ENCODE measurements at regions not wholly inside any gene's neighbourhood (a gene's known extent, or its start where the extent isn't known, plus 50 kb on each side); places are given as distances from the start of the nearest gene placed in this dataset.

DNA sequence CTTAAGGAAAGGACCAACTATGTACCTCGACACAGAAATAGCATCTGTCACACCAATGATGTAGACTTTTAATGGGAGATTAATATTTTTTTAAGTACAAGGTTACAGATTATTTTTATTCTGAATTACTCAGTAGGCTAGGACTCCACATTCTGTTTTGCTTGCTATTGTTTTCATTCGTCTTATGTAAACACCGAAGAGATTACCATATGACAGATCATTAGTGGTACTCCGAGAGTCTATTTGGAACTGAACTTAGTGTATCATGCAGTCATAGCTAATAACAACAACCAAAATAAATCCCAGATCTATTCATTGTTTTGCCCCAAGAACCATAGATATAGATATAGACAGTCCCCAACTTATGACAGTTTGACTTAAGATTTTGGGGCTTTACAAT, 139.7 kb upstream of the SPRY1 start:
- TF ChIP-seq FOSL2 (IDR thresholded peaks at IDR 0.05; ENCODE audit: borderline replicate concordance, low read depth) (no peak), MAX (IDR thresholded peaks at IDR 0.05; ENCODE audit: low read depth) (no peak), POLR2AphosphoS5 (IDR thresholded peaks at IDR 0.05; ENCODE audit: low read depth, low read length) (no peak), FOXJ3 (CRISPR knock-in tag; IDR thresholded peaks at IDR 0.05) (no peak), RFX5 (IDR thresholded peaks at IDR 0.05; ENCODE audit: low read length) (no peak), RAD21 (IDR thresholded peaks at IDR 0.05; ENCODE audit: low read length) (no peak), FOXM1 (IDR thresholded peaks at IDR 0.05; ENCODE audit: low read depth) (no peak)
- TF ChIP-seq, protein P1, sequence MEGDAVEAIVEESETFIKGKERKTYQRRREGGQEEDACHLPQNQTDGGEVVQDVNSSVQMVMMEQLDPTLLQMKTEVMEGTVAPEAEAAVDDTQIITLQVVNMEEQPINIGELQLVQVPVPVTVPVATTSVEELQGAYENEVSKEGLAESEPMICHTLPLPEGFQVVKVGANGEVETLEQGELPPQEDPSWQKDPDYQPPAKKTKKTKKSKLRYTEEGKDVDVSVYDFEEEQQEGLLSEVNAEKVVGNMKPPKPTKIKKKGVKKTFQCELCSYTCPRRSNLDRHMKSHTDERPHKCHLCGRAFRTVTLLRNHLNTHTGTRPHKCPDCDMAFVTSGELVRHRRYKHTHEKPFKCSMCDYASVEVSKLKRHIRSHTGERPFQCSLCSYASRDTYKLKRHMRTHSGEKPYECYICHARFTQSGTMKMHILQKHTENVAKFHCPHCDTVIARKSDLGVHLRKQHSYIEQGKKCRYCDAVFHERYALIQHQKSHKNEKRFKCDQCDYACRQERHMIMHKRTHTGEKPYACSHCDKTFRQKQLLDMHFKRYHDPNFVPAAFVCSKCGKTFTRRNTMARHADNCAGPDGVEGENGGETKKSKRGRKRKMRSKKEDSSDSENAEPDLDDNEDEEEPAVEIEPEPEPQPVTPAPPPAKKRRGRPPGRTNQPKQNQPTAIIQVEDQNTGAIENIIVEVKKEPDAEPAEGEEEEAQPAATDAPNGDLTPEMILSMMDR (IDR thresholded peaks at IDR 0.05) = no peak

Measured in SK-N-SH (cell line).